UCSD-AML1 (cell line): ENCODE measurements at regions not wholly inside any gene's neighbourhood (a gene's known extent, or its start where the extent isn't known, plus 50 kb on each side); places are given as distances from the start of the nearest gene placed in this dataset.
"Not testable (repeated sequence)": the region's sequence is repeated elsewhere in the genome, so short reads cannot be mapped to it uniquely, and the experiment has no call there.

ENCODE experiments used
- DNase-seq: peaks from one replicate; lab custom pipeline; 2025; ENCODE audit not compliant: unreplicated experiment; lab: John Stamatoyannopoulos, UW

DNA sequence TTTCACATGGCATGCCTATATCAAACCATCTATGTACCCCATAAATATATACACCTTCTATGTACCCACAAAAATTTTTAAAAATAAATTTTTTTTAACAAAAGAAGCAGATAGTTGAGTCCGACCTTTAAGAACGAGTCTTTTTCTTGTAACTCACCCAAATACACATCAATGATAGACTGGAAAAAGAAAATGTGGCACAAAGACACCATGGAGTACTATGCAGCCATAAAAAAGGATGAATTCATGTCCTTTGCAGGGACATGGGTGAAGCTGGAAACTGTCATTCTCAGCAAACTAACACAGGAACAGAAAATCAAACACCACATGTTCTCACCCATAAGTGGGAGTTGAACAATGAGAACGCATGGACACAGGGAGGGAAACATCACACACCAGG lies 532.7 kb downstream of the RBFOX1 start:
- DNase-seq: not testable (repeated sequence)

DNA sequence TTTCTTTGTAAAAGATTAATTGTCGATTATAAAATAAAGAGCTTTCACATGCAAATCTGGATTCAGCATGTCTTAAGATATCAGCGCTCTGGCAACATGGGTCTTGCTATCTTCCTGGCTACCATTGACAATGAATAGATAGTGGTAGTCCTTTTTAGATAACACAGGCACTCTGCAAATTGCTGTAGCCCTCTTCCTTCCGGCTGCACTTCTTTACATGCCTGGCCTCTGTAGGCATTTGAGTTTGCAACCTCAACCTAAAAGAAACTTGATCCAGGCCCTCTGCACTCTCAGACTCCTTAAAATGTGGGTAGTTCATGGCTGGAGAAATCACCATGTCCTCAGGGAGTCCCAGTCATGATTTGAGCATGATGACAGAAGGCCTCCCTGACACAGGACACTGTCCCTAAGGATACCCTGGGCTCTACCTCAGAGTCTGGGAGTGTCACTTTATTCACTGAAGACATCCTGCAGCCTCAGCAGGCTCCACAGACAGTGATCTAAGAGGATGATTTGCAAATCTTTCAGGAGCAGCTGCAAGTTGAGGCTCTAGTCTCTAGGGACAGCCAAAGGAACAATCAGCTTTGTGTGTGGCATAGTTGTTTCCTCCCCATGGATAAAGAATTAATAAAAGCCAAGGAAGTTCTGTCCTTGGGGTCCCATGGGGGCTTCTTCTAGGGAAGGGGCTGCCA lies 529.4 kb downstream of the RBFOX1 start:
- no peak for DNase-seq

DNA sequence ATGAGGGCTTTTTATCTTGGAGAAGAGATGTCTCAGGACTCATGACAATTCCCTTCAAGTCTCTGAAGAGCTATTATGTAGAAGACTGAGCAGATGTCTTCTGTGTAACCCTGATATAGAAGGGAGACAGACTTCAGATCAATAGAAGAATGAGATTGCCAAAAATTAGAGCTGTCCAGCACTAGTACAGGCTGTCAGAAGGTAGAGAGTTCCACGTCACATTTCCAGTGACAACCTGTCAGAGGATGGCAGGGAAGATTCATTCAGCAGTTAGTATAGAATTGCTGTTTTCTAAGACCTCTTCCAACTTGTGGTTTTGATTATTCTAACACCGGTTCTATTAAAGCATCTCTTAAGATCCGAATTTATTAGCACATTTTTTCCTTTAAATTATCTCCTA lies 520.6 kb downstream of the RBFOX1 start:
- DNase-seq: no peak

DNA sequence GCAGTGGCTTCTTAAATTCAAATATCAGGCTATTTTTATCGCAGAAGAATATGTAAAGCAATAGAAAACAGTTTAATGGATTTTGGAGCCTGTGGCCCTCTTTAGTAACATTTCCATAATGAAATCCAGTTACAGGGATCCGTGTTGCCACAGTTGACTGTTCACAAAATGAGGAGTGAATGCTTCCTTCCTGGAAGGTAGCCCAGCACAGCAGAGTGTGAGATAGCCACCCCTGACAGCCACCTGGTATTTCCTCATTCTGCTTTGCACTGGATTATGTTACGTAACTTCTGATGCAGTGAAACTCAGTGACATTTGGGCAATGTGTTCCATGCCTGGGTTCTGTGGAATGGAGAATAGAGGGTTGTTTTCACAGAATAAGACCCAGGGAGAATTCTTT lies 517.2 kb downstream of the RBFOX1 start:
- DNase-seq: no peak

DNA sequence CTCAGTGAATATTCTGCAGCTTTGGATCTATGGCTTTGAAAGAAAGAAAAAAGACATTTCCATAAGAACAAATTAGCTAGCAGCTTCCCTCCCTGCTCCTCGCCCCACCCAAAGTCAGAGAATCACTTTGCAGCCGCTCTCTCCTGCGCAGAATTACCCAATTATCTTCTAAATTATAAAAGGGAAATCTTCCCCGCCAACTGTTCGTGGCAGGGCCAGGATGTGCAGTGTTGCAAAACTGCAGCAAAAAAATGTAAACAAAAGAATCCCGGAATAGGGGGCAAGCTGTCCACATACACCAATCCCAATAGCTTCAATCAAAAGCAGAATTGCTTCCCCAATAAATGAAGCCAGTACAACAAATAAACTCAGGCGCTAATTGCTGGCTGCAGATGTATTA lies 510.6 kb downstream of the RBFOX1 start:
- DNase-seq: no peak

DNA sequence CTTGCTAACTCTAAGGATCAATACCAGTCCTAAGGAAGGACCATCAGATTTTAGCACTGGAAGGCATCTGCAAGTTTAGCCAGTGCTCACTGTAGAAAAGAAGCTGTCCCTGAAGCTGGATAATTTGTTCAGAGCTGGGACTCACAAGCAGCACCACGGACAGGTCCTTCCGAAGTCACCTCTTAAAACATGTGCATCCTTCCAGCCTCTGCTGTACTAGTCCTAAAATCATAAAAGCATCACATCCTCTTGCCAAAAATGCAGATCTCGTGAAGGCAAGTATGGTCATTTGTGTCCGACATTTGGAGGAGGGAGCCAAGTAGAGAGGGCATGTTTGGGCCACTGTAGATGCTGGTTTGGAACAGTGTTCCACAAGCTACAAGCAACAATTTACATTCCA lies 506.9 kb downstream of the RBFOX1 start:
- DNase-seq: no peak

DNA sequence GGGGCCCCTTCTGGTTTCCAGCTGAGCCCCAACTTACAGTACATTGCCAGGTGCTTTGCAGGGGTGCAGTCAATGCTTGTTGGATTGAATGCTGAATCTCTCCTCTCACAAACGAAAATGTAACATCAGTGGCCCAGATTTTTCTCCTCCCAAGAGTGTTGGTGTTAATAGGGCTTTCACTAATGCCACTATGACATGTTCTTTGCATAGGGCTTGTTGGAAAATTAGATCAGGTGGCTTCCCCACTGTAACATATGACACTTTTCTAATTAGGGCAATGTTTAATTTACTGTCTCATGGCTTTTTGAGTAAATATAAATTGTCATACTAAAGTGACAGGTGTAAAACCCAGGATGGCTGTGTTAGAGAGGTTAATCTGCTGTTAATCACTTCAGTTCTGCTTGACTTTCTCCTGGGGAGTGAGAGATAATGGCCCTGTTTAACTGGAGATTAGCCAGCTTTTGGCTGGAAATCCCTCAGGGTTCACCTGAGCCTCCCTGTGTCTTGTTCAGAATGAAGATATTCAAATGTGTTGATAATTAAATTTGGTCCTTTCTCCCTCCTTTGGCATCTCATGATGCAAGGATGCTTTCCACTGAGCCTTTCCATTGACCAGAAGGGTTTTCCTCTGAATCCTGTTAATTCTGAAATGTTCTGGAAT lies 502.3 kb downstream of the RBFOX1 start:
- DNase-seq: no peak

DNA sequence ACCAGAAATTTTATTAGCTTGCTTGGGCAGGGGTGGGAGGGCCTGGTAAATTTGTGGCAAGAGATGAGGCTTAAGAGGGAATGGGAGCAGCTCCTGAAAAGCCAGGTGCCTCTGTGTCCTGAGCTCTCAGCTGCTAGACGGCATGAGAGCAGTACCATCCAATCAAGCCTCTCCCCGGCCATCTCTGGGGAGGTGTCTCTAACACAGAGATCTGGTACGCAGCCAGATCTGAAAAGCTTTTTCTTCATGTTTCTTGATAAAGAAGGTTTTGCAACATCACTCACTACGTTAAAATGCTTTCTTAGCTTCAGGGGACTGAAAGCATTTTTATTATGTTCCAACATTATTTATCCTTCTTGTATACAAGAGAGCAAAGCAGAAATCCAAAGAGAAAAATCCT lies 488.2 kb downstream of the RBFOX1 start:
- no peak for DNase-seq

DNA sequence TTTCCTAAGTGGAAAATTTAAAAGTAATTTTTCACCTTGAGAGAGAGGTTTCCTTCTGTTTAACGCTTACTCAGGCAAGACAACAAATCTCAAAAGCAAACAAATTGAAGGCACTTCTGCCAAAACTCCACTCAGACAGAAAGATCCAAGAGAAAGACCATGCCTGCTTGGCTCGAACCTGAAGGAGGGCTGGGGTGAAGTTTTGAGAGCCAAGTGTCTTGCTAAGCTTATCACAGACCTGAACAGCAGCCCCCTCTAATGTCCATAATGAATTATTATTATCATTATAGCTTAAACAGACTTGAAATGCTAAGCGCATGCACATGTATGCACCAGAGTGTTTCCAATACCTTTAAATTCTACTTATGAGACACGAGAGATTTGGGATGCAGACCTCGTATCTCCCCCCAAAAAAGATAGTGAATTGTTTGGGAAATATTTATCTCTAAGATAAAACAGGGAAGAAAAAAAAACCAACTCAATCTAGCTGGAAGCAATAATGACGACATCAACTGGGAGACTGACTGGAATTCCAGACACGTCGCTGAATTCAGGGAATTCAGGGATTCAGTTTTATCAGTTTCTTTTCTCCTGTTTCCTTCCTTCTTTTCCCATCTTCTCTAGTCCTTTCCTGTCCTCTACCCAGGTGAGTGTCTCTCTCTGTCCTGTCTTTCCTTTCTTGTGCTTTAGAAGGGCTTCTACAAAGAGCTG lies 473.2 kb downstream of the RBFOX1 start:
- DNase-seq: no peak

DNA sequence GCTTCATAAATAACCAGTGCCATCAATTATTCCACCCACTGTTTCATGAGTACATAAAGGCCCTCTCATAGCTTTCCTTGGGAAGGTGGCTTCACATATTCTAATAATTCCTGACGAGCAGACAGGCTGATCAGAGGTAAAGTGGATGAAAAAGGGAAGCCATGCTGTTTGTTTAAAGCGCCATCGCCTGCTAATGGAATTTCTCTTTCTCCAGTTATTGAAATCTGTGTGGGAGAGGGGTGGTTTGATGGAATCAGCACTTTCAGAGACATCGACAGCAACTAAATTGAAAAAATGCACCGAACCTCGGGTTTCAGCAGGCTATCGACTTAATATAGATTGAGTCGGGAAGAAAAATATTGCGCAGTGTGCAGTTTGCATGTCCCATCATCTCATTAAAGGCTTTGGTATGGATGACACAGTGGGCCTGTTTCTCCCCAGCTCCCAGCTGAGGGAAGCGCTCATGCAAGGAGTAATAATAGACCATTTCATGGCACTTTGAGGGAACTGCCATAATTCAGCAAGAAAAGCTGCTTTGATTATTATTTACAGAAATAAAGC lies 472.1 kb downstream of the RBFOX1 start:
- DNase-seq: no peak

DNA sequence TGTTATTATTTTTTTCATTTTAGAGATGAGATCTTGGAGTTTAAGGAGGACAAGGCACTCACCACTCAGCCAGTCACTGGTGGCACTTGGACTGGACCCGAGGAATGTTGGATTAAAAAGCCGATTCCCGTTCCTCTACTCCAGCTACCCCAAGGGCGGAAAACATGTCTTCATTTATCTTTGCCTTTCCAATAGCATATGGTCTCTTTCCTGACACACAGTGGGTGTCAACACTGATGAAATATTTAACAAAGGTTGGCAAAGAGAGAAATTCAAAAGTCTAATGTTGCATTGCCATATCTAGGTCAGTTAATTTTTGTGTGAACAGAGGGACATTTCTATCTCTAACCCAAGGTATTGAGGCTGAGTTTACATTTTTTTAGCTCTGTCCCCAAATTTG lies 459.7 kb downstream of the RBFOX1 start:
- no peak for DNase-seq

DNA sequence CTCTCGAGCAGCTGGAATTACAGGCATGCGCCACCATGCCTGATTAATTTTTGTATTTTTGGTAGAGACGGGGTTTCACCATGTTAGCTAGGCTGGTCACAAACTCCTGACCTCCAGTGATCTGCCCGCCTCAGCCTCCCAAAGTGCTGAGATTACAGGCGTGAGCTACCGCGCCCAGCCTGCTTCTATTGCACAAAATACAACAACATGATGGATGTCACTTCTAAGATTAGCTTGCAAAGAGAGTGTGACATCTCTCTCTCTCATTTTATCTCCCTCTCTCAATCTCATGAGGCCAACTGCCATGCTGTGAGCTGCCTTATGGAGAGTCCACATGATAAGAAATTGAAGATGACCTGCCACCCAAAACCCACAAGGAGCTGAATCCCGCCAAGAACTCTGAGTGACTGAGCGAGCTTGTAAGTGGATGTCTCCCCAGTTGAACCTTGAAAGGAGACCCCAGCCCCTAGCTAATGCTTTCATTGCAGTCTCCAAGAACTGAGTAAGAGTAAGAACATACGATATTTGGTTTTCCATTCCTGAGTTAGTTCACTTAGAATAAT lies 458.5 kb downstream of the RBFOX1 start:
- no peak for DNase-seq

DNA sequence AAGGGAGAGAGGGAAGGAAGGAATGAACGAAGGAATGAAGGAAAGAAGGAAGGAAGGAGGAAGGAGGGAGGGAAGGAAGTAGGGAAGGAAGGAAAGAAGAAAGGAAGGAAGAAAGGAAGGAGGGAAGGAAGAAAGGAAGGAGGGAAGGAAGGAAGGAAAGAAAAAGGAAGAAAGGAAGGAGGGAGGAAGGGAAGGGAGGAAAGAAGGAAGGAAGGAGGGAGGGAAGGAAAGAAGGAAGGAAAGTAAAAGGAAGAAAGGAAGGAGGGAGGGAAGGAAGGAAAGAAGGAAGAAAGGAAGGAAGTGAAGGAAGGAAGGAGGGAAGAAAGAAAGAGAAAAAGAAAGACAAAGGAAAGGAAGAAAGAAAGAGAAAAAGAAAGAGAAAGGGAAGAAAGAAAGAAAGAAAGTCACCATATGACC lies 442.4 kb downstream of the RBFOX1 start:
- DNase-seq: no peak

DNA sequence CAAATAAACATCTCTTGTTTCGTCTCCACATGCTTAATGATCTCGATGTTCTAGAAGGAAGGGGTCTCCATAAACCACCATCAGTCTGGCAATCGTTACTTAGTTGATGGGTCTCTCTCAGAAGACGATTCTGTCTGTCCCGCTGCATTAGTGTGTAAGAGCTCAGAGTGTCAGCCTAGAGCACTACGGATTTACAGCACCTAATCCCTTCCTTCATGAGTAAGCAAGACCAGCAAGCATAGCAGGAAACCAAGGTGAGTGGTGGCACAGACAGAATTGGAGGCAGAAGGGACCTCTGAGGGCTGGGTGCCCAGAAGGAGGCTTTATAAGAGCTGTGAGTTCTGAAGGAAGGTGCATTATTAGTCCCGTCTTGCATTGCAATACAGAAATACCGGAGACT lies 440.1 kb downstream of the RBFOX1 start:
- DNase-seq: no peak

DNA sequence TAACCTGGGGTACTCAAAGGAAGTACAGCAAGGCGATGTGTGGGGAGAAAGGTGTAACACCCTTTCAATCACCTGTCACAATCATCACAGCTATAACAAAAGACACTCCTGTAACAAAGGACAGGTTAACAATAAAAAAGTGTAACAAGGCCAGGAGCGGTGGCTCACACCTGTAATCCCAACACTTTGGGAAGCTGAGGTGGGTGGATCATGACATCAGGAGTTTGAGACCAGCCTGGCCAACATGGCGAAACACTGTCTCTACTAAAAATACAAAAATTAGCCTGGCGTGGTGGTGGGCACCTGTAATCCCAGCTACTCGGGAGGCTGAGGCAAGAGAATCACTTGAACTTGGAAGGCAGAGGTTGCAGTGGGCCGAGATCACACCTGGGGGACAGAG lies 436.4 kb downstream of the RBFOX1 start:
- not testable (repeated sequence) for DNase-seq

DNA sequence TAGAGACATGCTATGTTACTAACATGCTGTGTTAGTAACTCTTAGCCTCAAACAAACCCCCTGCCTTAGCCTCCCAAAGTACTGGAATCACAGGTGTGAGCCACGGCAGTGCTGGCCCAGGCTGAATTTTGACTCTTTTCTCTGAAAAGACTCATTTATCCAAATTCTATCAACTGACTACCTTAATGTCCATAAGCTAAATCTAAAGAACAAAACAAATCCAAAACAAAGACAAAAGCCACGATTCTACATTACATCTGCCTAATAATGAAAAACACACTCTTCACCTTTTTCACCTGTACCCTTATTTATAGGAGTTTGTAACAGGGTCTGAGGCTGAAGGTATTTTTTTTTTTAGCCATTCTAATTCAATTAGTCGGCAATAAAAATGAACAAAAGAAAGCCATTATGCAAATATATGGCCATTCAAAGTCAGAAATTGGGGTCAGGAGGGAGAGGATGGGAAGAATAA lies 432.5 kb downstream of the RBFOX1 start:
- no peak for DNase-seq

DNA sequence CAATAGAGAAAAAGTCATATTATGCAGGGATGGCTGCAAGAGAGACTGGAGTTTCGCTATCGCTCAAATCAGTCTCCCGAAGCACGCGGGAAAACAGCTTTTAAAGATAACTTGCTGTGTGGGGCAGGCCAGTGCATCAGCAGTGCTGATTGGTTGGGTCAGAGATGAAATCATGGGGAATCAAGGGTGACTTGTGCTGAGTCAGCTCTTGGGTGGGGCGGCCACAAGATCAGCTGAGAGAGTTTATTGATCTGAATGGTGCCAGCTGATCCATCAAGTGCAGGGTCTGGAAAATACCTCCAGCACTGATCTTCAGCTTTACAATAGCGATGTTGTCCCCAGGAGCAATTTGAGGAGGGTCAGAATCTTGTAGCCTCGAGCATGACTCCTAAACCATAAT lies 430.5 kb downstream of the RBFOX1 start:
- DNase-seq: no peak
